ENCODE measurements at regions not wholly inside any gene's neighbourhood (a gene's known extent, or its start where the extent isn't known, plus 50 kb on each side); places are given as distances from the start of the nearest gene placed in this dataset.

GRCh38 chr10:2925631-2926030, 141.7 kb upstream of the PFKP start:
- H3K4me2 ChIP-seq (ENCODE audit: insufficient read depth, low read length): peak overlapping the region; percentile 35; the same call in 1 of the 2 replicates
- peak overlapping the region; percentile 18; the same call in 1 of the 2 replicates for H2AFZ ChIP-seq (ENCODE audit: low read depth, low read length)
- no peaks in the 10 kb centered on the region for H3K36me3 ChIP-seq (ENCODE audit: insufficient read depth, low read length)
- no peak overlapping the region for H3K4me3 ChIP-seq (ENCODE audit: low read depth in 1 of 2, low read length in 2 of 2)
- ATAC-seq (ENCODE audit: insufficient read depth, low read depth) (peak; percentile 80), DNase-seq (peak; percentile 85)
- H3K9me3 ChIP-seq (ENCODE audit: insufficient read depth, low read length, severe bottlenecking): no peaks in the 10 kb centered on the region
- peak overlapping the region; percentile 23; the same call in 1 of the 2 replicates for H3K9ac ChIP-seq (ENCODE audit: low read depth, low read length)
- peaks cover 78% of the 10 kb centered on the region for H3K4me1 ChIP-seq (ENCODE audit: insufficient read depth, low read length)
- no peaks in the 10 kb centered on the region for H3K79me2 ChIP-seq (ENCODE audit: insufficient read depth, low read length)
- H3K27me3 ChIP-seq (ENCODE audit: insufficient read depth, low read length, poor library complexity): no peaks in the 10 kb centered on the region
- peak overlapping the region; percentile 85 for H3K27ac ChIP-seq (ENCODE audit: low read length)
- no peak for TF ChIP-seq EZH2 (IDR thresholded peaks at IDR 0.05; ENCODE audit: borderline replicate concordance, low read depth, low read length, severe bottlenecking)
- TF ChIP-seq CTCF (IDR thresholded peaks at IDR 0.05; ENCODE audit: borderline replicate concordance, extremely low read depth, low read length, poor library complexity, severe bottlenecking): no peak
- H4K20me1 ChIP-seq (ENCODE audit: insufficient read depth, low read length): no peaks in the 10 kb centered on the region

- DNase-seq (no peak), ATAC-seq (ENCODE audit: insufficient read depth, low read depth) (no peak)
- no peak overlapping the region for H3K4me3 ChIP-seq (ENCODE audit: low read depth in 1 of 2, low read length in 2 of 2)
- no peak overlapping the region for H3K4me2 ChIP-seq (ENCODE audit: insufficient read depth, low read length)
- peak overlapping the region; percentile 85 for H3K27ac ChIP-seq (ENCODE audit: low read length)
- no peak overlapping the region for H3K9ac ChIP-seq (ENCODE audit: low read depth, low read length)
- no peaks in the 10 kb centered on the region for H3K79me2 ChIP-seq (ENCODE audit: insufficient read depth, low read length)
- no peaks in the 10 kb centered on the region for H3K36me3 ChIP-seq (ENCODE audit: insufficient read depth, low read length)
- peaks cover 90% of the 10 kb centered on the region for H3K4me1 ChIP-seq (ENCODE audit: insufficient read depth, low read length)
- H4K20me1 ChIP-seq (ENCODE audit: insufficient read depth, low read length): no peaks in the 10 kb centered on the region
- TF ChIP-seq CTCF (IDR thresholded peaks at IDR 0.05; ENCODE audit: borderline replicate concordance, extremely low read depth, low read length, poor library complexity, severe bottlenecking) (no peak), EZH2 (IDR thresholded peaks at IDR 0.05; ENCODE audit: borderline replicate concordance, low read depth, low read length, severe bottlenecking) (no peak)
- H2AFZ ChIP-seq (ENCODE audit: low read depth, low read length): no peak overlapping the region
- no peaks in the 10 kb centered on the region for H3K27me3 ChIP-seq (ENCODE audit: insufficient read depth, low read length, poor library complexity)
- no peaks in the 10 kb centered on the region for H3K9me3 ChIP-seq (ENCODE audit: insufficient read depth, low read length, severe bottlenecking)
These were observed 142.9 kb upstream of the PFKP start for GRCh38 chr10:2924431-2924830.

GRCh38 chr10:2921956-2922680, 145.2 kb upstream of the PFKP start:
- Histone ChIP-seq H3K36me3 (ENCODE audit: insufficient read depth, low read length) (no peaks in the 10 kb centered on the region), H3K9ac (ENCODE audit: low read depth, low read length) (no peak overlapping the region), H4K20me1 (ENCODE audit: insufficient read depth, low read length) (no peaks in the 10 kb centered on the region), H3K27ac (ENCODE audit: low read length) (peak overlapping the region; percentile 70), H3K79me2 (ENCODE audit: insufficient read depth, low read length) (no peaks in the 10 kb centered on the region), H3K4me2 (ENCODE audit: insufficient read depth, low read length) (no peak overlapping the region), H3K9me3 (ENCODE audit: insufficient read depth, low read length, severe bottlenecking) (no peaks in the 10 kb centered on the region), H3K4me1 (ENCODE audit: insufficient read depth, low read length) (peaks cover 76% of the 10 kb centered on the region), H3K27me3 (ENCODE audit: insufficient read depth, low read length, poor library complexity) (no peaks in the 10 kb centered on the region), H3K4me3 (ENCODE audit: low read depth in 1 of 2, low read length in 2 of 2) (no peak overlapping the region), H2AFZ (ENCODE audit: low read depth, low read length) (no peak overlapping the region)
- DNase-seq (no peak), ATAC-seq (ENCODE audit: insufficient read depth, low read depth) (no peak)
- TF ChIP-seq CTCF (IDR thresholded peaks at IDR 0.05; ENCODE audit: borderline replicate concordance, extremely low read depth, low read length, poor library complexity, severe bottlenecking): no peak
- TF ChIP-seq EZH2 (IDR thresholded peaks at IDR 0.05; ENCODE audit: borderline replicate concordance, low read depth, low read length, severe bottlenecking): no peak

Measured in DND-41 (cell line).